Amniotic epithelial cell (primary cell): ENCODE measurements at regions not wholly inside any gene's neighbourhood (a gene's known extent, or its start where the extent isn't known, plus 50 kb on each side); places are given as distances from the start of the nearest gene placed in this dataset.
A peak's percentile ranks its signal among the peaks of the same experiment; 100 is the strongest.
"Not testable (repeated sequence)": the region's sequence is repeated elsewhere in the genome, so short reads cannot be mapped to it uniquely, and the experiment has no call there.

Experiments
- DNase-seq: peaks from one replicate; pipeline ENCODE4 v3.0.0-alpha.2; 2010; ENCODE audit warnings: low read depth

DNA sequence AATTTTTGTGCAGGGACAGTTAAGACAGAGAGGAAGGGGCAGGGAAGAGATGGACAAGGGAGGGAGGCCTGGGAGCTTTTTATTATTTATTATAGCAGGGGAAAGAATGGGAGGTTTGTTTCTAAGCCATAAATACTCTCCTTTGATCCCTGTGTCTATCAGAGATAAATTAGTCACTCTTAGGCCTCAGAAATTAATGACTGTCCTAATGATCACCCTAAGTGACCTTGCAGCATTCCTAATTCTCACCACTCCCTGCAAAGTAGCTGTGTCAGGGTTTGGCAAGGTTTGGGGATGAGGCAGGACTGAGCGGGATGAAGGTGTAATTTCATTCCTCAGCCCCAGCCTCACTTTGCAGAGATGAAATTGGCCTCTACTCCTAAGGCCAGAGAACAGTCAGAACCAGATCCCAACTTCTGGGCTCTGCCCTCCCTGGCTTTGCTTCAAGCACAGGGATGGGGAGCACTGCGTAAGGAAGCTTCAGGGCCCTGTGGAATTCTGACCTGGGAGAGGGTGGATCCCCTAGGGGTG is 95.0 kb downstream of the TMEM17 start:
- DNase-seq = no peak

DNA sequence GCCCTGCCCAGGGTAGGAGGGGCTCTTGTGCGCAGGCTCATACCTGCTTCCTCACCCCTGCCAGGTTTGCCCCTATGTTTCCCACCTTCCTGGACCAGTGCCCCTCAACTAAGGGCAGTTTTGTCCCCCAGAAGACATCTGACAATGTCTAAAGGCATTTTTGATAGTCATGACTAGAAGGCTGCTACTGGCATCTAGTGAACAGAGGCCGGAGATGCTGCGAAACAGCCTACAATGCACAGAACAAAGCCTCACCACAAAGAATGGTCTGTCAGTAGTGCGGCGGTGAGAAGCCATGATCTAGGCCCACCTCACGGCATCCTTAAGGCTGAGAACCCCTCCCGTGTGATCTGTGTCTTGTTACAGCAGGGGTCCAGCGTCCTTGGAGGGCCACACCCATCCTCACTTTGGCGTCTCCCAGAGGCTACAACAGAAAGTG is 96.0 kb downstream of the TMEM17 start:
- DNase-seq = no peak

DNA sequence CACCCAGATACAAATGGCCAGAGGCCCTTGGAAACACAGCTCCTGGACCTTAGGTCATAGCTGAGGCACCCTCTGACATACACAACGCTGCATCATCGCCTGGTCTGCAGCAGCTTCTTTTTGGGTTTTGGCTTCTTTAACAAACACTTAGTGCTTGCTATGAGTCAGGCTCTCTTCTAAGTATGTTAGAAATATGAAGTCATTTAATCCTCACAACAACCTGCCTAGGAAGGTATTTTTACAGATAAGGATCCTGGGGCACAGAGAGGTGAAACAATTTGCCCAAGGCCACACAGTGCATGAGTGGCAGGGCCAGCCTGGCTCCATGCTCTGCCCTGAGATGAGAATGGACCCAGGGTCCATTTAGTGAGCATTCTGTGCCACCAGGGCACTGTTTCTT is 96.6 kb downstream of the TMEM17 start:
- peak; percentile 63 for DNase-seq

DNA sequence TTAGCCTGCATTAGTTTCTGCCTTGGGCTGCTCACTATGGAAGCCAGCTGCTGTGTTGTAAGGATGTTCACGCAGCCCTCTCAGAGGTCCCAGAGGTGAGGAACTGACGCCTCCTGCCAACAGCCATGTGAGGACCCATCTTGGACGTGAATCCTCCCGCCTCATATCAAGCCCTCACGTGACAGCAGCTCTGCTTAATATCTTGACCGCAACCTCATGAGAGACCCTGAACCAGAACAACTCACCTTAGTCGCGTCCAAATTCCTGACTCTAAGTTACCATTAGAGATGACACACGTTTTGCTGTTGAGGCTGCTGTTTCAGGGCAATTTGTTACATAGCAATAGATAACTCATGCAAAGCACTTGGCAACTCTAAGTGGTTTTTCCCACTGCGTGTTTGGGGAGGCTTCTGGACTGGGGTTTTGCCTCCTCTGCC is 97.7 kb downstream of the TMEM17 start:
- no peak for DNase-seq

DNA sequence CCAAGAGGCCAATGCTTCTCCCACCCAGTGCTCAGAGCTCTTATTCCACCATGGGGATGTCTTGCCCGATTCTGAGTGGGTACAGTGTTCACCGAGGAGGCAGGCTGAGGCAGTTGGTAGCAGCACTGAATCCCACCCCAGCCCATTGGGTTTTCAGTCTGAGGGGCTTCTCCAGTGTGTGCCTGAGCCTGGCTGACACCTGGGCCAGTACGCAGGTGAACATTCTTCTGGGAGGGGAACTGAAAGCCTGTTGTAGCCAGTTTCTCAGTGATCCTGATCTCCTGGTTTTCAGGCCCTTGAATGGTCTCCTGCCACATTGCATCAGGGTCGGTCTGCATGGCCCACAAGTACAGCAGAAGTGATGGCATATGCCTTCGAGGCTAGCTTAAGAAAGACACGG is 98.2 kb downstream of the TMEM17 start:
- no peak for DNase-seq

GRCh38 chr2:62407401-62407800 is 98.6 kb downstream of the TMEM17 start:
- no peak for DNase-seq

- DNase-seq = no peak
Measured at GRCh38 chr2:62406573-62407043, 99.4 kb downstream of the TMEM17 start.

- no peak for DNase-seq
Measured at GRCh38 chr2:62404913-62405312, 101.1 kb downstream of the TMEM17 start.

GRCh38 chr2:62402156-62402555 is 103.8 kb downstream of the TMEM17 start:
- no peak for DNase-seq

DNA sequence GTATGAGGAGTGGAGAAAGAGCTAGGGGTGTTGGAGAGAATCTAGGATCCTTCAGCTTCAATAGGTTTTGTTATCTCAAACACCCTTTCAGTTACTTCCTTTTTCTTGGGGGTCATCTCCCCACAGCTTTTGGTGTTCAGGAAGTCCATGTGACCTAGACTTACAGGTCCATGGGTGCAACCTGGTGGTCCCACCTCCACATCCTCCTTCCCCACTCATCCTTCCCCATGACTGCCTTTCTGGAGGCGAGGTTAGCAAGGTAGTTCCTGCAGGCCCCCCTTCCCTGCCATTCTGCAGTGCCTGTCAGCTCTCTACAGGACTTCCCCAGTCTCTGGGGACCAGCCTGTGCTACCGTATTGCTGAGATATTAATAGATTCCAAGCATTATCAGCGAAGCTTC is 107.6 kb downstream of the TMEM17 start:
- DNase-seq = no peak

- DNase-seq = peak; percentile 69
Measured at GRCh38 chr2:62396880-62397279, 109.1 kb downstream of the TMEM17 start.

GRCh38 chr2:62393293-62393692 is 112.7 kb downstream of the TMEM17 start:
- no peak for DNase-seq

DNA sequence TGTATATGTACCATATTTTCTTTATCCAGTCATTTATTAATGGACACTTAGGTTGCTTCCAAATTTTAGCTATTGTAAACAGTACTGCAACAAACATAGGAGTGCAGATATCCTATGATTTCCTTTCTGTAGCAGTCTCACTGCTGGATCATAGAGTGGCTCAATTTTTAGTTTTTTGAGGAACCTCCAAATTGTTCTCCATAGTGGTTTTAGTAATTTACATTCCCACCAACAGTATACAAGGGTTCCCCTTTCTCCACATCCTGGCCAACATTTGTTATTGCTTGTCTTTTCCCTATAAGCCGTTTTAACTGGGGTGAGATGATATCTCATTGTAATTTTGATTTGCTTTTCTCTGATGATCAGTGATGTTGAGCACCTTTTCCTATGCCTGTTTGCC is 114.3 kb downstream of the TMEM17 start:
- DNase-seq = no peak

GRCh38 chr2:62386378-62386777 is 119.6 kb downstream of the TMEM17 start:
- DNase-seq = not testable (repeated sequence)

- DNase-seq = no peak
Measured at GRCh38 chr2:62383846-62384245, 122.1 kb downstream of the TMEM17 start.

DNA sequence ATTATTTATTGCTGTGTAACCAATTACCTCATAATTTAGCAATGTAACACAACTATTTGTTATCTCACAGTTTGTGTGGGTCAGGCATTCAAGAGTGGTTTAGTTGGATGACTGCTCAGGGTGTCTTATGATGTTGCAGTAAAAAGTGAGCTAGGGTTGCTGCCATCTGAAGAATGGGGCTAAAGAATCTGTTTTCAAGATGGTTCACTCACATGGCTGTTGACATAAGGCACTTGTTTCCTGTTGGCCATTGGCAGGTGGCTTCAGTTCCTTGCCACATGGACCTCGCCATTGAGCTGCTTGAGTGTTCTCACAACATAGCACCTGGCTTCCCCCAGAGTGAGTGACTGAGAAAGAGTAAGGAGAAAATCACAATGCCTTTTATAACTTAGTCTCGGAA is 123.2 kb downstream of the TMEM17 start:
- DNase-seq = peak; percentile 78

DNA sequence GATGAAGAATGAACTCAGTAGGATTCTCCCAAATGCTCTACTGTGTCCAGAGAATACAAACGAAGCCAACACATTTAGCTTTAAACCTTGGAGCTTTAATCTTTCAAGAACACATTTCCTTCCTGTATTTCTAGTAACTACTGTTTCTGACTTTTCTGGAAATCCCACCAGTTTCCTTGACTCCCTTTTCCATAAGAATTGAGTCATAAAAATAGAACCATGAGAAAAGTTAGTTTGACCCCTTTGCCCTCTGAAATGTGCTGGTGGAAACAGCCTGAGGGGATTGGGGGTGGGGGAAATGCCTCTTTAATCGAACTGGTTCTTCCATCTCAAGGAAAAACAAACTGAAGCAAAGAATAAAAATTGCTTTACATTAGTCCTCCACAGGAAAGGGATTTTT is 123.9 kb downstream of the TMEM17 start:
- no peak for DNase-seq

DNA sequence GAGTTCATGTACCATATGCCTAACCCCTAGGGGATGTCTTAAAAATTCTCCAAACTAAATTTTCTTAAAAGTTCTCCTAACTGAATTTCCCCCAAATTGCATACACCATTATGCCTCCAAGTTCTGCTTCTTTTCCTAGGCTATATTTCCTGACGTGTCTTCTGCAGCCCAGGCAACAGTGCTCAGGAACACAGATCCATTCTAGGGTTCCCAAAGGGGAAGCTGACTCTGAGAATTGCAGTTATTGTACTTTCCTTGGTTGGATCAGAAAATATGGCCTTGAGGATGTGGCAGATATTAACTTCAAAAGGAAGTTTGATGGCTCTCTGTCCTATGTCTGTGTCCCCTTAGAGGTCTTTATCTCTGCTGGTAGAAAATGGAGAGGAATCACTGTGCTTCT is 124.3 kb downstream of the TMEM17 start:
- DNase-seq = no peak

DNA sequence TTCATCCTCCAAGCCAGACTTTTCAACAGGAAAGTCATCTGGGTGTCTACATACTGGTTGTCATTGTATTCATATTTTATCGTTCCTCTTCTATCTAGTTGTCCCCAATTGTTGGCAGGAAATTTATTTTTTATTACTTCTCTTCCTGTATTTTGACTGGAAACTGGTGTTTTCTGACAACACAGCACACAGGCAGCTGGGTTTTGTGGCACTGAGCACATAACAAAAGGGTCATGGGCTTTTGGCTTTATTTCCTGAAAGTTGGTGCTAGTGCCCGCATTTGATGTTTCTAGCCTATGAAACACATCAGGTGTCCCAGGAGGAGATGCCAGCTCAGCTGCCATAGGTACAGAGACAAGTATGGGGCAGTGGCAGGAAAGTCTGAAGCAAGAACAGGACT is 126.4 kb downstream of the TMEM17 start:
- no peak for DNase-seq

GRCh38 chr2:62375113-62375420 is 130.9 kb downstream of the TMEM17 start:
- DNase-seq = no peak

GRCh38 chr2:62374301-62375112 is 131.5 kb downstream of the TMEM17 start:
- DNase-seq = no peak

DNA sequence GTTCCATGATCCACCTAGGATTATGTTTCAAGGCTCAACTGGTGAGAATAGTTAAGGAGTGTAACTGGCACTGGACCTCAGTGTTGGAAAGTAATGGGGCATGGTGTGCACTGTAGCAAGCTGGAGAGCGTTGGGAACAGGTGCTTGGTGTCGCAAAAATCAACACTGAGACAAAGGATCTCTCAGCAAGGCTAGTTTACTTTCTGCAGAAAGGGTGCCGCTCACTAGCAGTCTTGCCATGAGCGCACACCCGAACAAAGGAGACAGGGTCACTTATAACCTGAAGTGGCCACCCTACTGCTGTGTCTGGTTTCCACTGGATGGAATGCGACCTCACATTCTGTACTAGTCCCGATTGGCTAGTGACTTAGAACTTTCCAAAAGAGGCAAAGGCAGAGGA is 133.2 kb downstream of the TMEM17 start:
- DNase-seq = no peak

- DNase-seq = no peak
Measured at GRCh38 chr2:62370321-62371250, 135.4 kb downstream of the TMEM17 start.
